GM12891 (cell line): ENCODE measurements at regions not wholly inside any gene's neighbourhood (a gene's known extent, or its start where the extent isn't known, plus 50 kb on each side); places are given as distances from the start of the nearest gene placed in this dataset.

ENCODE experiments used
- PAX5 ChIP-seq: IDR thresholded peaks from 2 replicates; pipeline ENCODE4 v1.6.1; 2011; ENCODE audit warnings: low read length, moderate library complexity, mild to moderate bottlenecking; ENCODE audit not compliant: insufficient read depth, severe bottlenecking
- POLR2A ChIP-seq: IDR thresholded peaks from 2 replicates; pipeline ENCODE4 v1.6.1; 2011; ENCODE audit warnings: low read depth, low read length, control low read depth
- POLR2AphosphoS5 ChIP-seq: IDR thresholded peaks from 2 replicates; pipeline ENCODE4 v1.6.1; 2011; ENCODE audit warnings: low read depth, low read length, control low read depth
- SPI1 ChIP-seq: IDR thresholded peaks from 2 replicates; pipeline ENCODE4 v1.6.1; 2011; ENCODE audit warnings: low read depth, low read length, control low read depth
- TAF1 ChIP-seq: IDR thresholded peaks from 2 replicates; pipeline ENCODE4 v1.6.1; 2011; ENCODE audit warnings: low read depth, low read length, control low read depth

DNA sequence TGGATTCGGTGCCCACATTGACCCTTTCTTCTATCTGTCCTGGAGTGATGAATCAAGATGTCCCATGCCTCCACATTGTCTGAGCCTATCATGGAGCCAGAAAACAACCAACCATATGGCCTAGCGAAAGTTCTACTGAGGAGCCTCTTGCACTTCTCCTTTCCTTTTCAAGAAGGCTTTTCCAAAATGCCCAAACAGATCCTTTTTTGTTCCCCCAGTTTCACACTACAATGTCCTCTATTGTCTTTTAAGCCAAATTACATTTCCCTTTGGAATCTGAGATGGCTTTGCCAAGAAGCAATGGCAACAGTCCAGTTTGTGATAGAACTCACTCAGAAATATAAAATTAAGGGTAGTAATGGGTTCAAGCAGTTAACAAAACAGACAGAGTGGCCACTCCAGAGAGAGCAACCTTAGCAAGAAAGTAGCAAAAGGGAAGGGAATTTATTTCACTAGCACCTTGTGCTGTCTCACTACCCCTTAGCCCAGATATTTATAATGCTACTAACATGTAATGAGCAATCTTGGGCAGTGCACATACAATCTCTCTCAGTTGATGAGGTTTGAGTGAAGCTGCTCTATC is 194.6 kb upstream of the PDE1C start:
- TF ChIP-seq POLR2AphosphoS5, result no peak
- TF ChIP-seq POLR2A, result no peak
- no peak for TF ChIP-seq TAF1
- TF ChIP-seq SPI1, result no peak
- TF ChIP-seq PAX5, result no peak
